Upper lobe of left lung (tissue), 6 donors: ENCODE measurements at regions not wholly inside any gene's neighbourhood (a gene's known extent, or its start where the extent isn't known, plus 50 kb on each side); places are given as distances from the start of the nearest gene placed in this dataset.

ENCODE experiments used
- ATAC-seq, 2 donors: fragments of 200-7000 bp; cut with Tn5 transposase; one replicate each; pipeline ENCODE4 v1.9.1; 2022; ENCODE audit warnings: mild to moderate bottlenecking in 2 of 2, moderate library complexity in 2 of 2; ENCODE audit not compliant: low FRiP score in 2 of 2
- DNase-seq, 2 donors: peaks; one replicate each; pipeline ENCODE4 v3.0.0-alpha.2; 2019 to 2020
- H3K27ac ChIP-seq, 4 donors: fragments of 200-600 bp; sonication (generic); one replicate each; pipeline ENCODE4 v1.5.1; 2016 to 2019
- H3K27me3 ChIP-seq, 4 donors: fragments of 200-600 bp; sonication (generic); one replicate each; pipeline ENCODE4 v1.5.1; 2017 to 2019
- H3K36me3 ChIP-seq, 4 donors: fragments of 200-600 bp; sonication (generic); one replicate each; pipeline ENCODE4 v1.5.1; 2016 to 2019
- H3K4me1 ChIP-seq, 4 donors: fragments of 200-600 bp; sonication (generic); one replicate each; pipeline ENCODE4 v1.5.1; 2018 to 2019
- H3K4me3 ChIP-seq, 4 donors: fragments of 200-600 bp; sonication (generic); one replicate each; pipeline ENCODE4 v1.5.1; 2017 to 2019; ENCODE audit warnings: mild to moderate bottlenecking in 2 of 4, moderate library complexity in 1 of 4
- H3K9me3 ChIP-seq, 4 donors: fragments of 200-600 bp; sonication (generic); one replicate each; pipeline ENCODE4 v1.5.1; 2018 to 2019
- CTCF ChIP-seq, 6 experiments: fragments of 450-650 bp in 4 of 6; fragments of 200-600 bp in 2 of 6; sonication (generic) in 2 of 6; IDR thresholded peaks; one replicate each; pipeline ENCODE4 v1.5.1; 2016 to 2019; ENCODE audit warnings: antibody characterized with exemption in 6 of 6
- EP300 ChIP-seq, 4 donors: sonication (generic); formaldehyde crosslinking; IDR thresholded peaks; one replicate each; pipeline ENCODE4 v1.5.1; 2017; ENCODE audit warnings: antibody characterized with exemption in 4 of 4, control low read depth in 2 of 4
- POLR2A ChIP-seq, 4 donors: fragments of 450-650 bp; IDR thresholded peaks; one replicate each; pipeline ENCODE4 v1.5.1; 2016 to 2017; ENCODE audit warnings: antibody characterized with exemption in 4 of 4, mild to moderate bottlenecking in 2 of 4
- POLR2AphosphoS5 ChIP-seq, 2 donors: sonication (generic); formaldehyde crosslinking; IDR thresholded peaks; one replicate each; pipeline ENCODE4 v1.5.1; 2017; ENCODE audit warnings: antibody characterized with exemption in 2 of 2
- WGBS, 2 donors: methylation state at CpG; one replicate each; pipeline ENCODE4 v1.1.5; 2017 to 2018; 5-methylcytosine and 5-hydroxymethylcytosine counted together
- donor health status: DM: no; HTN: no; CAD: no; lungs with moderate emphysema.
- donor health status: DM: no; HTN: yes; CAD: no; lungs with severe emphysema.

GRCh38 chr1:196071447-196071846, 536.8 kb downstream of the KCNT2 start:
- H3K9me3 ChIP-seq = no peaks in the 10 kb centered on the region
- no peaks in the 10 kb centered on the region for H3K36me3 ChIP-seq
- no peaks in the 10 kb centered on the region for H3K4me1 ChIP-seq
- ATAC-seq = no peak
- 36% methylated on average over 1 of the region's 1 CpG for WGBS, 2 donors
- no peaks in the 10 kb centered on the region for H3K27me3 ChIP-seq
- H3K27ac ChIP-seq = no peak overlapping the region
- no peak for DNase-seq
- TF ChIP-seq POLR2AphosphoS5 (IDR thresholded peaks at IDR 0.05) (no peak), EP300 (IDR thresholded peaks at IDR 0.05) (no peak), CTCF (IDR thresholded peaks at IDR 0.05) (no peak), POLR2A (IDR thresholded peaks at IDR 0.05) (no peak)
- no peak overlapping the region for H3K4me3 ChIP-seq

GRCh38 chr1:196070940-196071339, 537.3 kb downstream of the KCNT2 start:
- Histone ChIP-seq H3K27ac (no peak overlapping the region), H3K4me1 (no peaks in the 10 kb centered on the region), H3K27me3 (no peaks in the 10 kb centered on the region), H3K4me3 (no peak overlapping the region), H3K36me3 (no peaks in the 10 kb centered on the region), H3K9me3 (no peaks in the 10 kb centered on the region)
- ATAC-seq (no peak), DNase-seq (no peak)
- WGBS, 2 donors = 31 to 33% methylated on average over 2 of the region's 2 CpGs
- no peak for TF ChIP-seq EP300 (IDR thresholded peaks at IDR 0.05)
- TF ChIP-seq POLR2A (IDR thresholded peaks at IDR 0.05) = no peak
- no peak for TF ChIP-seq POLR2AphosphoS5 (IDR thresholded peaks at IDR 0.05)
- no peak for TF ChIP-seq CTCF (IDR thresholded peaks at IDR 0.05)

GRCh38 chr1:196063952-196064351, 544.3 kb downstream of the KCNT2 start:
- Histone ChIP-seq H3K4me1 (no peaks in the 10 kb centered on the region), H3K27me3 (no peaks in the 10 kb centered on the region), H3K27ac (no peak overlapping the region), H3K36me3 (no peaks in the 10 kb centered on the region), H3K9me3 (no peaks in the 10 kb centered on the region), H3K4me3 (no peak overlapping the region)
- no peak for DNase-seq
- no peak for ATAC-seq
- 52 to 66% methylated on average over 2 of the region's 2 CpGs for WGBS, 2 donors
- TF ChIP-seq CTCF (IDR thresholded peaks at IDR 0.05) (no peak), EP300 (IDR thresholded peaks at IDR 0.05) (no peak), POLR2AphosphoS5 (IDR thresholded peaks at IDR 0.05) (no peak), POLR2A (IDR thresholded peaks at IDR 0.05) (no peak)

GRCh38 chr1:196063294-196063693, 544.9 kb downstream of the KCNT2 start:
- H3K27me3 ChIP-seq = no peaks in the 10 kb centered on the region
- no peak for ATAC-seq
- 51 to 64% methylated on average over 3 of the region's 3 CpGs for WGBS, 2 donors
- no peaks in the 10 kb centered on the region for H3K36me3 ChIP-seq
- DNase-seq = no peak
- no peaks in the 10 kb centered on the region for H3K4me1 ChIP-seq
- no peaks in the 10 kb centered on the region for H3K9me3 ChIP-seq
- H3K4me3 ChIP-seq = no peak overlapping the region
- no peak overlapping the region for H3K27ac ChIP-seq
- TF ChIP-seq CTCF (IDR thresholded peaks at IDR 0.05) (no peak), EP300 (IDR thresholded peaks at IDR 0.05) (no peak), POLR2A (IDR thresholded peaks at IDR 0.05) (no peak), POLR2AphosphoS5 (IDR thresholded peaks at IDR 0.05) (no peak)

- no peaks in the 10 kb centered on the region for H3K27me3 ChIP-seq
- no peaks in the 10 kb centered on the region for H3K36me3 ChIP-seq
- no peak overlapping the region for H3K4me3 ChIP-seq
- ATAC-seq = no peak
- H3K9me3 ChIP-seq = no peaks in the 10 kb centered on the region
- H3K4me1 ChIP-seq = no peaks in the 10 kb centered on the region
- TF ChIP-seq POLR2A (IDR thresholded peaks at IDR 0.05) = no peak
- no peak for TF ChIP-seq CTCF (IDR thresholded peaks at IDR 0.05)
- no peak for TF ChIP-seq POLR2AphosphoS5 (IDR thresholded peaks at IDR 0.05)
- no peak for TF ChIP-seq EP300 (IDR thresholded peaks at IDR 0.05)
- no peak for DNase-seq
- H3K27ac ChIP-seq = no peak overlapping the region
Measured at GRCh38 chr1:196060539-196060938, 547.7 kb downstream of the KCNT2 start.
